HepG2 (cell line): ENCODE measurements at regions not wholly inside any gene's neighbourhood (a gene's known extent, or its start where the extent isn't known, plus 50 kb on each side); places are given as distances from the start of the nearest gene placed in this dataset.

Experiments
- ATAC-seq: fragments of 200-7000 bp; cut with Tn5 transposase; 3 replicates; pipeline ENCODE4 v1.9.1; 2020; ENCODE audit warnings: mild to moderate bottlenecking, moderate library complexity
- BruUV-seq: library from RNA; stranded (reverse); fragments of 400-500 nt; replicated peaks from 2 replicates; lab custom pipeline; 2021; lab: Mats Ljungman, UMichigan
- CTCF ChIA-PET: fragments of 300-600 bp; formaldehyde crosslinking; extraction: SDS; loops from one replicate; lab custom pipeline; 2021; ENCODE audit warnings: low total read pairs, inconsistent platforms, low intra/inter-chr PET ratio; lab: Yijun Ruan, JAX
- POLR2A ChIA-PET: fragments of 350-600 bp; sonication (Branson Sonifier 250); formaldehyde crosslinking; loops from one replicate; lab custom pipeline; 2020; ENCODE audit warnings: antibody characterized with exemption, inconsistent platforms; lab: Yijun Ruan, JAX
- DNase-seq: peaks from one replicate; pipeline ENCODE4 v3.0.0-alpha.2; 2015; ENCODE audit warnings: low spot score
- FAIRE-seq: peaks from 3 replicates; lab custom pipeline; 2011; peaks lifted over from hg19 to GRCh38; lab: Jason Lieb, UNC
- H2AFZ ChIP-seq: one replicate; pipeline ENCODE4 v1.6.1; 2011; ENCODE audit warnings: low read length, inconsistent platforms
- H3K27ac ChIP-seq: fragments of 300-600 bp; 3 replicates; pipeline ENCODE4 v1.8.0; 2011; ENCODE audit warnings: mixed run types, mild to moderate bottlenecking, mixed read lengths, low read length, inconsistent platforms; ENCODE audit not compliant: insufficient read depth; ENCODE audit errors: extremely low read length
- H3K27me3 ChIP-seq, 2 experiments: fragments of 200-600 bp in 1 of 2; 2 replicates in 1 of 2; 3 replicates in 1 of 2; pipeline versions ENCODE4 v1.6.0 to v1.8.0; 2011; ENCODE audit warnings: low read length in 2 of 2, mild to moderate bottlenecking in 2 of 2, moderate library complexity in 2 of 2, inconsistent platforms in 1 of 2; ENCODE audit not compliant: insufficient read depth in 2 of 2, control insufficient read depth in 1 of 2
- H3K36me3 ChIP-seq, 2 experiments: fragments of 200-600 bp in 1 of 2; replicated peaks in 1 of 2; 2 replicates in 1 of 2; 3 replicates in 1 of 2; pipeline versions ENCODE4 v1.5.1 to v1.8.0; 2011; ENCODE audit warnings: low read length in 2 of 2, inconsistent platforms in 1 of 2; ENCODE audit not compliant: insufficient read depth in 2 of 2, control insufficient read depth in 1 of 2
- H3K4me1 ChIP-seq: 2 replicates; pipeline ENCODE4 v1.5.1; 2012; ENCODE audit warnings: low read length, inconsistent platforms; ENCODE audit not compliant: insufficient read depth
- H3K4me2 ChIP-seq: 2 replicates; pipeline ENCODE4 v1.6.0; 2011; ENCODE audit warnings: low read depth, low read length, inconsistent platforms
- H3K4me3 ChIP-seq, 3 experiments: fragments of 200-600 bp in 1 of 3; sonication (generic), shearing (Covaris generic) in 1 of 3; replicated peaks in 1 of 3; 2 replicates each; pipeline ENCODE4 v1.5.1; 2011 to 2016; ENCODE audit warnings: low read length in 3 of 3, inconsistent platforms in 2 of 3, low read depth in 2 of 3, mild to moderate bottlenecking in 2 of 3, control low read depth in 1 of 3, mixed read lengths in 1 of 3; ENCODE audit not compliant: insufficient read depth in 1 of 3
- H3K79me2 ChIP-seq: one replicate; pipeline ENCODE4 v1.6.1; 2011; ENCODE audit warnings: low read length, inconsistent platforms; ENCODE audit not compliant: insufficient read depth
- H3K9ac ChIP-seq: 2 replicates; pipeline ENCODE4 v1.6.0; 2011; ENCODE audit warnings: mild to moderate bottlenecking, low read depth, low read length, inconsistent platforms; ENCODE audit not compliant: insufficient read depth
- H3K9me3 ChIP-seq: 2 replicates; pipeline ENCODE4 v1.5.1; 2012; ENCODE audit warnings: mild to moderate bottlenecking, low read length
- H4K20me1 ChIP-seq: 2 replicates; pipeline ENCODE4 v1.6.0; 2011; ENCODE audit warnings: inconsistent platforms, mild to moderate bottlenecking, low read length, moderate library complexity; ENCODE audit not compliant: insufficient read depth
- ATF7-NPFF ChIP-seq: sonication (generic); formaldehyde crosslinking; IDR thresholded peaks from 2 replicates; pipeline ENCODE4 v1.8.1; 2023; ENCODE audit warnings: mild to moderate bottlenecking, low read depth, missing genetic modification reagents, moderate library complexity
- DPF2 ChIP-seq: sonication (generic); formaldehyde crosslinking; IDR thresholded peaks from 2 replicates; pipeline ENCODE4 v1.4.0; 2020; ENCODE audit warnings: mild to moderate bottlenecking, low read depth, missing genetic modification reagents, borderline replicate concordance
- E2F1 ChIP-seq: sonication (generic); formaldehyde crosslinking; IDR thresholded peaks from 2 replicates; pipeline ENCODE4 v1.5.0; 2020; ENCODE audit warnings: missing genetic modification reagents
- ELF3 ChIP-seq: IDR thresholded peaks from 2 replicates; pipeline ENCODE4 v1.6.1; 2016; ENCODE audit warnings: missing genetic modification reagents, missing compliant biosample characterization
- GATAD1 ChIP-seq: IDR thresholded peaks from 2 replicates; pipeline ENCODE4 v1.6.1; 2016; ENCODE audit warnings: missing genetic modification reagents, missing compliant biosample characterization
- HOXD1 ChIP-seq: sonication (generic); formaldehyde crosslinking; IDR thresholded peaks from 2 replicates; pipeline ENCODE4 v1.5.0; 2020; ENCODE audit warnings: missing genetic modification reagents
- IKZF1 ChIP-seq: fragments of 450-650 bp; IDR thresholded peaks from 2 replicates; pipeline ENCODE4 v1.7.1; 2016
- IRX3 ChIP-seq: sonication (generic); formaldehyde crosslinking; IDR thresholded peaks from 2 replicates; pipeline ENCODE4 v1.8.1; 2023; ENCODE audit warnings: mild to moderate bottlenecking, low read depth, missing genetic modification reagents, borderline replicate concordance
- KAT2B ChIP-seq: fragments of 150-350 bp; IDR thresholded peaks from 2 replicates; pipeline ENCODE4 v1.6.1; 2014; ENCODE audit warnings: low read depth, low read length, borderline replicate concordance
- KLF12 ChIP-seq: sonication (generic); formaldehyde crosslinking; IDR thresholded peaks from 2 replicates; pipeline ENCODE4 v1.4.0; 2020; ENCODE audit warnings: missing genetic modification reagents, borderline replicate concordance
- KLF9 ChIP-seq: IDR thresholded peaks from 2 replicates; pipeline ENCODE4 v1.6.1; 2016; ENCODE audit warnings: low read depth
- MEF2D ChIP-seq: sonication (generic); formaldehyde crosslinking; IDR thresholded peaks from 2 replicates; pipeline ENCODE4 v1.5.1; 2020; ENCODE audit warnings: mild to moderate bottlenecking, missing genetic modification reagents
- MLX ChIP-seq: IDR thresholded peaks from 2 replicates; pipeline ENCODE4 v1.6.1; 2016
- MYNN ChIP-seq: sonication (generic); formaldehyde crosslinking; IDR thresholded peaks from 2 replicates; pipeline ENCODE4 v1.4.0; 2020; ENCODE audit warnings: mild to moderate bottlenecking, low read depth, missing genetic modification reagents
- NAIF1 ChIP-seq: sonication (generic); formaldehyde crosslinking; IDR thresholded peaks from 2 replicates; pipeline ENCODE4 v1.5.0; 2020; ENCODE audit warnings: mild to moderate bottlenecking, missing genetic modification reagents, borderline replicate concordance
- NKX3-1 ChIP-seq: sonication (generic); formaldehyde crosslinking; IDR thresholded peaks from 2 replicates; pipeline ENCODE4 v1.5.0; 2020; ENCODE audit warnings: missing genetic modification reagents
- RCOR2 ChIP-seq: IDR thresholded peaks from 2 replicates; pipeline ENCODE4 v1.6.1; 2016; ENCODE audit warnings: missing biosample characterization, missing genetic modification reagents
- SIN3B ChIP-seq: fragments of 150-350 bp; IDR thresholded peaks from 2 replicates; pipeline ENCODE4 v1.6.1; 2014; ENCODE audit warnings: low read length
- WIZ ChIP-seq: sonication (generic); formaldehyde crosslinking; IDR thresholded peaks from 2 replicates; pipeline ENCODE4 v1.5.1; 2020; ENCODE audit warnings: mild to moderate bottlenecking, missing genetic modification reagents
- ZNF343 ChIP-seq: sonication (generic); formaldehyde crosslinking; IDR thresholded peaks from 2 replicates; pipeline ENCODE4 v1.4.0; 2020; ENCODE audit warnings: mild to moderate bottlenecking, missing genetic modification reagents
- ZNF546 ChIP-seq: sonication (generic); formaldehyde crosslinking; conservative IDR thresholded peaks from 2 replicates; pipeline ENCODE4 v1.8.1; 2023; ENCODE audit warnings: mild to moderate bottlenecking, missing genetic modification reagents
- ZNF660 ChIP-seq: sonication (generic); formaldehyde crosslinking; IDR thresholded peaks from 2 replicates; pipeline ENCODE4 v1.5.1; 2020; ENCODE audit warnings: mild to moderate bottlenecking, low read depth, missing genetic modification reagents, borderline replicate concordance
- ZNF713 ChIP-seq: sonication (generic); formaldehyde crosslinking; IDR thresholded peaks from 2 replicates; pipeline ENCODE4 v1.4.0; 2020; ENCODE audit warnings: mild to moderate bottlenecking, missing genetic modification reagents
- ZNF724P ChIP-seq: sonication (generic); formaldehyde crosslinking; IDR thresholded peaks from 2 replicates; pipeline ENCODE4 v1.8.0; 2022; ENCODE audit warnings: missing genetic modification reagents, borderline replicate concordance
- ZNF790 ChIP-seq: sonication (generic); formaldehyde crosslinking; IDR thresholded peaks from 2 replicates; pipeline ENCODE4 v1.8.0; 2022; ENCODE audit warnings: missing genetic modification reagents, mild to moderate bottlenecking, borderline replicate concordance
- WGBS: methylation state at CpG from one replicate; pipeline ENCODE4 v1.1.6; 2017; ENCODE audit warnings: low lambda C conversion rate; 5-methylcytosine and 5-hydroxymethylcytosine counted together
- in situ Hi-C: cut with HindIII; loops from 2 replicates; pipeline ENCODE4 v1.10.0; 2017; ENCODE audit warnings: low pct_unique_long_range_greater_than_20kb; ENCODE audit not compliant: extremely low pct_ligation_motif_present
- intact Hi-C: fragments of 100-400 bp; cut with micrococcal nuclease; formaldehyde crosslinking; loops from one replicate; pipeline ENCODE4 v1.10.0; 2022; ENCODE audit not compliant: unreplicated experiment

GRCh38 chr10:88150339-88150738, 286.9 kb downstream of the PTEN start (continued):
- TF ChIP-seq ZNF660 (CRISPR knock-in tag) (no peak), IKZF1 (no peak), E2F1 (CRISPR knock-in tag) (no peak), NKX3-1 (no peak), KLF12 (CRISPR knock-in tag) (no peak)

- intact Hi-C loops = no loop called here
- POLR2A ChIA-PET = no interaction called here
- no peaks in the 10 kb centered on the region for H3K4me1 ChIP-seq
Observed at GRCh38 chr10:88152728-88153133, 289.3 kb downstream of the PTEN start.

More at GRCh38 chr10:88152728-88153133, 289.3 kb downstream of the PTEN start:
- in situ Hi-C loops = no loop called here
- no peak overlapping the region for H3K4me3 ChIP-seq
- FAIRE-seq (no peak), DNase-seq (no peak), ATAC-seq (no peak)
- no peak overlapping the region for H2AFZ ChIP-seq
- 0% methylated on average over 1 of the region's 1 CpG for WGBS
- H4K20me1 ChIP-seq = no peaks in the 10 kb centered on the region
- BruUV-seq = no TSS peak
- no peak overlapping the region for H3K9ac ChIP-seq
- H3K27ac ChIP-seq = no peak overlapping the region
- TF ChIP-seq MLX (CRISPR knock-in tag) = no peak
- TF ChIP-seq KAT2B = no peak
- no peak for TF ChIP-seq HOXD1
- TF ChIP-seq IRX3 (CRISPR knock-in tag) = no peak
- no peak for TF ChIP-seq MYNN (CRISPR knock-in tag)
- no peak for TF ChIP-seq NAIF1 (CRISPR knock-in tag)
- TF ChIP-seq ZNF343 (CRISPR knock-in tag) = no peak
- no peak for TF ChIP-seq ATF7-NPFF
- no peak for TF ChIP-seq ZNF790 (CRISPR knock-in tag)
- TF ChIP-seq GATAD1 (CRISPR knock-in tag) = no peak
- no peak for TF ChIP-seq ELF3 (CRISPR knock-in tag)
- TF ChIP-seq DPF2 = no peak
- TF ChIP-seq SIN3B = no peak
- no peak for TF ChIP-seq WIZ
- TF ChIP-seq ZNF713 = no peak
- TF ChIP-seq ZNF546 (CRISPR knock-in tag) = no peak
- TF ChIP-seq ZNF724P (CRISPR knock-in tag) = no peak
- no peak for TF ChIP-seq KLF9 (CRISPR knock-in tag)
- no peak for TF ChIP-seq RCOR2 (CRISPR knock-in tag)
- no peak for TF ChIP-seq MEF2D (CRISPR knock-in tag)
- no peaks in the 10 kb centered on the region for H3K27me3 ChIP-seq
- H3K79me2 ChIP-seq = no peaks in the 10 kb centered on the region
- no peaks in the 10 kb centered on the region for H3K36me3 ChIP-seq
- no peaks in the 10 kb centered on the region for H3K9me3 ChIP-seq
- CTCF ChIA-PET = no interaction called here
- H3K4me2 ChIP-seq = no peak overlapping the region
